HG03521 (cell line): ENCODE measurements at regions not wholly inside any gene's neighbourhood (a gene's known extent, or its start where the extent isn't known, plus 50 kb on each side); places are given as distances from the start of the nearest gene placed in this dataset.

ENCODE experiments used
- ATAC-seq: cut with Tn5 transposase; IDR thresholded peaks from one replicate; pipeline ENCODE4 v1.9.1; 2021; ENCODE audit warnings: mild to moderate bottlenecking, moderate library complexity; ENCODE audit not compliant: unreplicated experiment

DNA sequence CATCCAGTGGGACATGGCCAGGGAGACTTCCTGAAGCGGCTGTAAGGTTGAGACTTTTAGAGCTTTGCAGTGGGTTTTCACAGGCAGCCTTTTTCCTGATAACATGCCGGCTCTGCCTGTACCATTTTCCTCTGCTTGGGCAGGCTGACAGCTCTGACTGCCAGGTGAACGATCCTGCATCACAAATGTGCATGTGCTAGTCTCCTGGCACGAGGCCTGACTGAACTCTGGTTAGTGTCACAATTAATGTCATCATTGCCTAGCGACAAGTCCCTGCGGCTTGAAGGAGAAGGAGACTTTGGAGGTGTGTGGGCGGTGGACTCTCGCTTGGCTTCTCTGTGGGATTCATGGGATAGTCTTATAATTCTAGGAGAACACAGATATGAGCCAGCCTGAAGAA lies 783.6 kb upstream of the TSPY4 start:
- ATAC-seq, result no peak

DNA sequence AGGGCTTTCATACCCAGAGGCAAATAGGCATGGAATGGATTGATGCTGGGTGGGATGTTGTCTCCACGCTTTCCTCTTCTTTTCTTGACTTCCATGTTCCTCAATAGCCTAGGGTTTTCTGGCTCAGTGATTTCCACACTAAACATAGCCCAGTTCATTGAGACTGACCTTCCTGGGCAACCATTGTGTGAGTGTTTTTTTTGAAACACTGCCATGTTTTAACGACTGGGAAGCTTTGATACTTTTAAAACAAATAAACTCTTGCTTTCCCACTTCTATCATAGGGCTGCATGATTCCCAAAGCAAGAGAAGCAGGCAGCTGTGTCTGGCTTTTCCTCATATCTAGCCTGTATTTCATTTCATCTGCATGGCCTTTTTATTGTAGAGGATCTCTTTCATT lies 775.9 kb upstream of the TSPY4 start:
- ATAC-seq, result no peak

DNA sequence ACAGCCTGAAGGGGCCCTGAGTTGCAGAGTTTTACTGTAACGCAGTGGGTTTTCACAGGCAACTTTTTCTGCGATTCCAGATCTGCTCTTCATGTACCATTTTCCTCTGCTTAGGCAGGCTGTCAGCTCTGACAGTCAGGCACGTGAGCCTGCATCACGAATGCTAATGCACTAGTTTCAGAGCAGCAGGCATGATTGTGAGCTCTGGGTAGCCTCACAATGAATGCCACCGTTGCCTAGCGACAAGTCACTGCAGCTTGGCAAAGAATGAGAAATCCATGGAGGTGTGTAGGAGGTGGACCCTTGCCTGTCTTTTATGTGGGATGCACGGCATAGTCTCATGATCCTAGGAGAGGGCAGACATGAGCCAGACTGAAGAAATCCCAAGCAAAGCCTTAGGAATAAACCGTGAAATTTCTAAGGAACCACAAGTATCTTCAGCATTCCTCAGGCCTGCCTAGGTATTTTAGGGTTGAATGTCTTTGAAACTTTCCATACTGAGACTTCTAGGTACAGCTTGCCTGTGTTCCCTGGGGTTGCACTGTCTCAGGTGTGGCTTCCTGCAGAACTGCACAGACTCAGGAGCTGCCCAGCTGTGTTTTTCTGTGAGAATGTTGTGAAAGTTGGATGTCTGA lies 774.7 kb upstream of the TSPY4 start:
- ATAC-seq, result no peak

DNA sequence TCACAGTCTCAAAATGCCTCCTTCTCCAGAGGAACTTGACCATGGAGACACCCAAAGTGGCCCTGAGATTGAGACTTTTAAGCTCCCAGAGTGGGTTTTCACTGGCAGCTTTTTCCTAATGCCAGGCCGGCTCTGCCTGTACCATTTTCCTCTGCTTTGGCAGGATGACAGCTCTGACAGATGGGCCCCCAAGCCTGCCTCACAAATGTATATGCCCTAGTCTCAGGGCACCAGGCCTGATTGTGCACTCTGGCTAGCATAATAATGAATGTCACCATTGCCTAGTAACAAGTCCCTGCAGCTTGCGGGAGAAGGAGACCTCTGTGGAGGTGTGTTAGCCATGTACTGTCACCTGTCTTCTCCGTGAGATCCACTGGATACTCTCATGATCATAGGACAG lies 772.8 kb upstream of the TSPY4 start:
- no peak for ATAC-seq

DNA sequence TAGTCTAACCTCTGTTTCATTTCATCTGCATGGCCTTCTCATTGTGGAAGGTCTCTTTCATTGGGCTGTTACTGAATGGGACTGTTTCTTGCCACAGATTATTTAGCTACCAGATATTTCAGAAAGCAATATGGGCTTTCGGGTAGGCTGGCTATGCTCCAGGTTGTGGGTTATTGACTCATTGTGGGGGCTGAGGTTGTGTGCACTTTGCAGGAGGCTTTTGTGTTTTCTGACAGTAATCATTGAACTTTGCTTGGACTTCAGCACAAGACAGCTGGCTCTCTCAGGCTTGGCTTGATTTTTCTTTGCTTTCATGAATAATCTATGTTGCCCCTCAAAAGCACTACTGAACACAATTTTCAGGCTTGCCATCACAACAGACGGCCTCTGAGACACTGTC lies 771.1 kb upstream of the TSPY4 start:
- ATAC-seq, result no peak

DNA sequence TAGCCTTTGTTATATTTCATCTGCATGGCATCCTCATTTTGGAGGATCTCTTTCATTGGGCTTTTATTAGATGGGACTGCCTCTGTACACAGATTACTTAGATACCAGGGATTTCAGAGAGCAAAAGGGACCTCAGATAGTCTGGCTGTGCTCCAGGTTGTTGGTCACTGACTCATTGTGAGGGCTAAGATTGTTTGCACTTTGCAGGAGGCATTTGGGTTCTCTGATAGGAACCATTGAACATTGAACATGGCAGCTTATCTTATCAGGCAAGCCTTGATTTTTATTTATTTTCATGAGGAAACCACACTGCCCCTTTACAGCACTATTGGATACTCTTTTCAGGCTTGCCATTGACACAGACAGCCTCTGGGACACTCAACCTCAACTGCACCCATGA lies 766.9 kb upstream of the TSPY4 start:
- no peak for ATAC-seq

DNA sequence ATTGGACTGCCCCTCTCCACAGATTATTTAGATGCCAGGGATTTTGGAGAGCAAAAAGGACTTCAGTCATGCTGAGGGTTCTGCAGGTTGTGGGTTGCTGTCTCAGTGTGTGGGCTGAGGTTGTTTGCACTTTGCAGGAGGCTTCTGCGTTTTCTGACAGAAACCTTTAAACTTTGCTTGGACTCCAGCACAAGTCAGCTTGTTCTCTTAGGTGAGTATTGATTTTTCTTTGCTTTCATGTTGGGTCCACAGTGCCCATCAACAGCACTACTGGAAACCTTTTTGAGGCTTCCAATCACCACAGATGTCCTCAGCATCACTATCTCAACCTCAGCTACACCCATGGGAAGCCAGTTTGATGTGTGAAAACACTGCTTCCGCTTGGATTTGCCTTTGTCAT lies 764.3 kb upstream of the TSPY4 start:
- no peak for ATAC-seq

DNA sequence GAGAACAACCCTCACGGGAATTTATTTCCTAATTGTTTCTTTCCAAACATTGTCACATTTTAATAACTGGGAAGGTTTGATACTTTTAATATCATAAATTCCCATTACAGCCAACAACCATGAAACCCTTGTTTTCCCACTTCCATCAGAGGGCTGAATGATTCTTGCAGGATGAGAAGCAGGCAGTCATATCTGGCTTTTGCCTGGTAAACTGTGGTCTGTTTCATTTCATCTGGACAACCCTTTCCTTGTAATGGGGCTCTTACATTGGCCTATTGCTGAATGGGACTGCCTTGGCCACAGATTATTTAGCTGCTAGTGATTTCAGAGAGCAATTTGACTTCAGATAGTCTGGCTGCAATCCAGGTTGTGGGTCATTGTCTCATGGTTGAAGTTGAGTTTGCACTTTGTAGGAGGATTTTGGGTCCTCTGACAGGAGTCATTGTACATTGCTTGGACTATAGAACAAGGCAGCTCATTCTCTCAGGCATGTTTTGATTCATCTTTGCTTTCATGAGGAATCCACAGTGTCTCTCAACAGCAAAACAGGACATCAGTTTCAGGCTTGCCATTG lies 754.9 kb upstream of the TSPY4 start:
- ATAC-seq, result no peak

DNA sequence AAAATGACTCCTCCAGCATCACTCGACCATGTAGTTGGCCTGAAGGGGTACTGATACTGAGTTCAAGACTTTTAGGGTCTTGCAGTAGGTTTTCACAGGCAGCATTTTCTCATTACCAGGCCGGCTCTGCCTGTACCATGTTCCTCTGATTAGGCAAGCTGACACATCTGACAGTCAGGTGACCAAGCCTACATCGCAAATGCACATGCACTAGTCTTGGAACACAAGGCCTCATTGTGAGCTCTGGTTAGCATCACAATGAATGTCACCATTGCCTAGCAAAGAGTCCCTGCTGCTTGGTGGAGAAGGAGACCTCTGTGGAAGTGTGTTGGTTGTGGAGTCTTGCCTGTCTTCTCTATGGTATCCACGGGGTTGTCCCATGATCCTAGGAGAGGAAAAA lies 754.1 kb upstream of the TSPY4 start:
- no peak for ATAC-seq

DNA sequence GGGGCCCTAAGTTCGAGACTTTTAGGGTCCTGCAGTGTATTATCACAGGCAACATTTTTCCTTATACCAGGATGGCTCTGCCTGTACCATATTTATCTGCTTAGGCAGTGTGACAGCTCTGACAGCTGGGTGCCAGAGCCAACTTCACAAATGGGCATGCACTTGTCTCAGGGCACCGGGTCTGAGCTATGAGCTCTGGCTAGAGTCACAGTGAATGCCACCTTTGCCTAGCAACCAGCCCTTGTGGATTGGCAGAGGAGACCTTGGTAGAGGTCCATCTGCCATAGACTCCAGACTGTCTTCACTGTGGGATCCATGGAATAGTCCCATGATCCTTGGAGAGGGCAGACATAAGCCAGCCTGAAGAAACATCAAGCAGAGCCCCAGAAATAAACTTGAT lies 746.6 kb upstream of the TSPY4 start:
- no peak for ATAC-seq

DNA sequence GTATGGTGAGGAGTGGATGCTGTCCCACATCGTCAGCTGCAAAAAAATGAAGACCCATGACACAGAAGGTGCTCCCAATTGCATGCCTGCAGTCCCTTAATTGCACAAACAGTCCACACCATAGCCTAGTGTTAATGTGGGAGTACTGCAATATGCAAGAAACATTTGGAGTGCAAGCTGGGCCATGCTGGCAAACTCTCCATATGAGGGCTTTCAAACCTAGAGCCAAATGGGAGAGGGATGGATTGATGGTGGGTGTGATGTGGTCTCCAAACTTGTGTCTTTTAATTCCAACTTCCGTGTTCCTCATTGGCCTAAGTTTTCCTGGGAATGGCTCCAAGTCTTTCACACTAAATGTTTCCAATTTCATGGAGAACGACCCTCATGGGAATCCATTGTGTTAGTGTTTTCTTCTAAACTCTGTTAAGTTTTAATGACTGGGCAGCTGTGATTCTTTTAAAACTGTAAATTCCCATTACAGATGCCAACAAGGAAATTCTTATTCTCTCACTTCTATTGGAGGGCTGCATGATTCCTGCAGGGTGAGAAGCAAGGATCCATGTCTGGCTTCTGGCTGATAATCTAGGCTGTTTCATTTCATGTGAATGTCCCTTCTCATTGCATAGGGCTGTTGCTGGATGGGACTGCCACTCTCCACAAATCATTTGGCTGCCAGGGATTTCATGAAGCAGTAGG lies 745.3 kb upstream of the TSPY4 start:
- no peak for ATAC-seq

DNA sequence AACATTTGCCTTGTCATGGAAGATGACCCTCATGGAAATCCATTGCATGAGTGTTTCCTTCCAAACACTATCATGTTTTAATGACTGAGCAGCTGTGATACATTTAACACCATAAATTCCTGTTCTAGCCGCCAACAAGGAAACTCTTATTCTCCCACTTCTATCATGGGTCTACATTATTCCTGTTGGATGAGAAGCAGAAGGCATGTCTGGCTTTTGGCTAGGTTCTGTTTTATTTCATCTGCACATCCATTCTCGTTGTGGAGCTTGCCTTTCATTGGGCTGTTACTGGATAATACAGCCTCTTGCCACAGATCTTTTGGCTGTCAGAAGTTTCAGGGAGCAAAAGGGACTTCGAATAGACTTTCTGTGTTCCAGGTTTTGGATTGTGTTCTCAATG lies 742.6 kb upstream of the TSPY4 start:
- no peak for ATAC-seq

DNA sequence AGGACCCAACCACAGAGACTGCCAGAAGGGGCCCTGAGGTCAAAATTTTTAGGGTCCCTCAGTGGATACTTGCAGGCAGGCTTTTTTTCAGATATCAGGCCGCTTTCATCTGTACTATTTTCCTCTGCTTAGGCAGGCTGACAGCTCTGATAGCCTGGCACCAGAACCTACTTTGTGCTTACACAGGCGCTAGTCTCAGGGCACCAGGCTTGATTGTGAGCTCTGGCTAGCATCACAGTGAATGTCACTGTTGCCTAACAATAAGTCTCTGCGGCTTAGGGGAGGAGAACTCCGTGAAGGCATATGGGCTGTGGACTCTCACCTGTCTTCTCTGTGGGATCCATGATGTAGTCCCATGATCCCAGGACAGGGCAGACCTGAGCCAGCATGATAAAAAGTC lies 738.1 kb upstream of the TSPY4 start:
- ATAC-seq, result no peak

DNA sequence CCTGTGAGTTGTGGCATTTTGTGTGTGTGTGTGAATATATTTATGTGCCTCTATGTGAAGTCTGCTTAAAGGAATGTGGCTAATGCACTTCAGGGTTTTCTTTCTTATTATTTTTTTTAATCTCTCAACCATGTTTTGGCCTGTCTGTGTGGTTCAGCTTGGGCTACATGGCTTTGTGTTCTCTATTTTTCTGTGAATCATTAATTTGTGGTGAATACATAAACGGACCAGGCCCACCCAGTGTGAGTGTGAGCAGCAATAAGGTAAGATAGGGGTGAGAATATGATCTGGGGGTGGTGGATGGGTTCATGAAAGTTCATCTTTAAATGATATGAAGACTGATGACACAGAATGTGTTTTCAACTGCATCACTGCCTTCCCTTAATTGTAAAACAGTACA lies 726.6 kb upstream of the TSPY4 start:
- no peak for ATAC-seq

DNA sequence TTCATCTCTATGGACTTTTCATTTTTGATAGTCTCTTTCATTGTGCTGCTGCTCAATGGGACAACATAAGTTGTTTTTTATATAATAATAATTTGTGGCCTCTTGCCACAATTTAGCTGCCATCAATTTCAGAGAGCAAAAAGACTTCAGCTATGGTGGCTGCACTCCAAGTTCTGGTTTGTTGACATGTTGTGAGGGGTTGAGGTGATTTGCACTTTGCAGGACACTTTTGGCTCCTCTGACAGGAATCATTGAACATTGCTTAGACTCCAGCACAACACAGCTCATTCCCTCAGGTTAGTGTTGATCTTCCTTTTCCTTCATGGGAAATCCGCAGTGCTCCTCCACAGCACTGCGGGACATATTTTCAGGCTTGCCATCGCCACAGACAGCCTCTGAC lies 725.4 kb upstream of the TSPY4 start:
- no peak for ATAC-seq

DNA sequence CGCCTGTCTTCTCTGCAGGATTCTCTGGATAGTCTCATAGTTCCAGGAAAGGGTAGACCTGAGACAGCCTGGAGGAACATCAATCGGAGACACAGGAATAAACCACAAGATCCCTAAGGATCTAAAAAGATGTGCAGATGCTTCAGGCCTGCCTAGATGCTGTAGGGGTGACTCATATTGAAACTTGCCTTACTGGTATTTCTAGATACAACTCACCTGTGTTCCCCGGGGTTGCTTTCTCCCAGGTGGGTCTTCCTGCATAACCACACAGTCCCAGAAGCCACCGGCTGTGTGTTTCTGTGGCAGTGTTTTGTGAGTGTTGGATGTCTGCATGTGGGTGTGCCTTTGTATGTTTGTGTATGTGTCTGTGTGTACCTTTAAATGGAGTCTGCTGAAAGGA lies 719.0 kb upstream of the TSPY4 start:
- no peak for ATAC-seq

DNA sequence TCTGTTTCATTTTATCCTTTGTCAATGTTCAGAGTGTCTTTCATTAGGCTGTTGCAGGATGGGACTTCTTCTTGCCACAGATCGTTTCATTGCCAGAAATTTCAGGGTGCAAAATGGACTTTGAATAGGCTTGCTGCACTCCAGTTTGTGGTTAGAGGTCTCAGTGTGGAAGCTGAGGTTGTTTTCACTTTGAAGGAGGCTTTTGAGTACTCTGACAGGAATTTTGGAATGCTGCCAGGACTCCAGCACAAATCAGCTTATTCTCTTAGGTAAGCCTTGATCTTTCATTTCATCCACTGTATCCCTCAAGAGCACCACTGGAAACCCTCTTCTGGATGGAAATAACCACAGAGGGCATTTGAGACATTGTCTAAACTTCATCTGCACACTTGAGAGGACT lies 715.1 kb upstream of the TSPY4 start:
- ATAC-seq, result no peak

DNA sequence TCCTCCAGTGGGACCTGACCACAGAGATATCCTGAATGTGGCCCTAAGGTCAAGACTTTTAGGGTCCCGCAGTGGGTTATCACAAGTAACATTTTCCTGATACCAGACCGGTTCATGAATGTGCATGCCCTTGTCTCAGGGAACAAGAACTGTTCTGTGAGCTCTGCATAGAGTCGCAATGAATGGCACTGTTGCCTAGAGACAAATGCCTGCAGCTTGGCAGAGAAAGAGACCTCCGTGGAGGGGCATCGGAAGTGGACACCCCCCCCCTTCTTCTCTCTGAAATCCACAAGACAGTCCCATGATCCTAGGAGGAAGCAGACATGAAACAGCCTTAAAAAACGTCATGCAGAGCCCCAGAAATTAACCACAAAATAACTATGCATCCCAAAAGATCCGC lies 714.4 kb upstream of the TSPY4 start:
- ATAC-seq, result no peak

DNA sequence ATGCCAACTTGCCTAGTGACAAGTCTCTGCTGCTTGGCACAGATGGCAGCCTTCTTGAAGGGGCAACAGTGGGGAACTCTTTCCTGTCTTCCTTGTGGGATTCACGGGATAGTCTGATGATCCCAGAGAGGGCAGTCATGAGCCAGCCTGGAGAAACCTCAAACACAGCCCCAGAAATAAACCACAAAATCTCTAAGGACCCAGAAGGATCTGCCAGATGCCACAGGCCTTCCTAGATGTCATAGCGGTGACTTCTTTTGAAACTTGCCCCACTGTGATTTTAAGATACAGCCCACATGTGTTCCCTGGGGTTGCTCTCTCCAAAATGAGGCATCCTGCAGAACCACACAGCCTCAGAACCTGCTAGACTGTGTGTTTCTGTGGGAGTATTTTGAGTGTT lies 707.6 kb upstream of the TSPY4 start:
- ATAC-seq, result no peak

DNA sequence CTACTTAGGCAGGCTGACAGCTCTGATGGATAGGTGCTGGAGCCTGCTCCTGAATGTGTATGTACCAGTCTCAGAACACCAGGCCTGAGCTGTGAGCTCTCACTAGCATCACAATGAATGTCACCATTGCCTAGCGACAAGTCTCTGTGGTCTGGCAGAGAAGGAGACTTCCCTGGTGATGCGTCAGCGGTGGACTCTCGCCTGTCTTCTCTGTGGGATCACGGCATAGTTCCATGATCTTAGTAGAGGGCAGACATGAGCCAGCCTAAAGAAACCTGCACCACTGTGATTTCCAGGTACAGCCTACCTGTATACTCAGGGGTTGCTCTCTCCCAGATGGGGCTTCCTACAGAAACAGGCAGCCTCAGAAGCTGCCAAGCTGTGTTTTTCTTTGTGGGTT lies 699.2 kb upstream of the TSPY4 start:
- ATAC-seq, result no peak

DNA sequence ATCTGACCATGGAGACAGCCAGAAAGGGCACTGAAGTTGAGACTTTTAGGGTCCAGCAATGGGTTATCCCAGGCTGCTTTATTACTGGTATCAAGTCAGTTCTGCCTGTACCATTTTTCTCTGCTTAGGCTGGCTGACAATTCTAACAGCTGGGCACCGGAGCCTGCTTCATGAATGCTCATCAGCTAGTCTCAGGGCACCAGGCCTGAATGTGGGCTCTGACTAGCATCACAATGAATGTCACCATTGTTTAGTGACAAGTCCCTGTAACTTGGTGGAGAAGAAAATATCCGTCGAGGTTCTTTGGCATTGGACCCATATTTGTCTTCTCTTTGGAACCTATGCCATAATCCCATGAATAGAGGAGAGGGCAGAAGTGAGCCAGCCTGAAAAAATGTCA lies 692.3 kb upstream of the TSPY4 start:
- ATAC-seq, result no peak

DNA sequence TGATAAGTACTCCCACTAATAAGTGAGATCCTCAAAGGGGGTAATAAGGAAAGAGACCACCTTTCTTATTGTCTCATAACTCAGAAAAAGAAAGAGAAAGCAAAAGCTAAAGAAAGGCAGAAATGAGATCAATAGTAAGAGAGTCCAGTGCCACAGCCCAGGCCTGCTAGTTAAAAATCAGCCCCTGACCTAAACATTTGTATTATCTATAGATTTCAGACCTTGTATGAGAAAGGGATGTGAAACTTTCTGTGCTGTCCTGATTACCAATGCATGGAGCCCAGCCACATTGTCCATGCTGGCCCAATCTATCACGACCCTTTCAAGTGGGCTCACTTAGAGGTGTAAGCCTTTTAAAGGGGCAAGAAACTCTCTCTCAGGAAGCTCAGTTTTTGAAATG lies 684.8 kb upstream of the TSPY4 start:
- no peak for ATAC-seq

DNA sequence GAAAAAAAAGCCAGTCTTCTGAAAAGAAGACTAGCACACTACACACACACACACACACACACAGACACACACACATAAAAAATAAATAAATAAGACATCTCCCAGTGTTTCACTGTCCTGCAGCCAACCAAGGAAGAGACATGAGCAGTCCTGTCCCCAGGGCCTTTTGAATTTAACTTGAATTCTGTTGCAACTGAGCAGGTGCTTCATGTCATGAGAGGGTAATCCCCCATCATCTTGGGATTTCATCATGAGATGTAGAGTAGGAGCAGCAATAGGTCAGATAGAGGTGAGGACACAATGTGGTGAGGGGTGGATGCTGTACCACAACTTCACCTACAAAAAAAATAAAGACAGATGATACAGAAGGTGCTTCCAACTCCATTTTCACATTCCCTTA lies 682.2 kb upstream of the TSPY4 start:
- ATAC-seq, result no peak
